ENCODE measurements at regions not wholly inside any gene's neighbourhood (a gene's known extent, or its start where the extent isn't known, plus 50 kb on each side); places are given as distances from the start of the nearest gene placed in this dataset.

DNA sequence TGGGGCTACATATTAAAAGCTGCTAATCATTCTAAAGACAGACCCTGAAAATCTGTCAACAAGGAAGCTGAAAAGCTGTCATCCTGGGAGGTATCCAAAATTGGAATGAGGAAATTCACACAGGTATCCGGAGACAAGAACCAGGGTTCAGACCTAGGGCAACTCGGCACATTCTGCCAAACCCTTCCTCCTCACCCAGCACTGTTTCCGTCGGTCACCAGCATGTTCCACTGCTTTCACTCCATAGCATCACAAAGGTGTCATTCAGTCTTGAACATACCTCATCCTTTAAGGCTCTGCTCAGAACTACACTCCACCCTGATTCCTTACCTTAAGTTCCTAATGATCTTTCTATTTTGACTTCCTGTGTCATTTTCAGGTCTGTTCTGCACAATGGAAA, 153.1 kb upstream of the RASA1 start:
- no peak for DNase-seq (ENCODE audit: low read depth, low spot score)
- no peaks in the 10 kb centered on the region for H3K4me1 ChIP-seq (ENCODE audit: insufficient read depth, insufficient read length)
- no peak overlapping the region for H3K9ac ChIP-seq (ENCODE audit: insufficient read length, low read depth)
- no peaks in the 10 kb centered on the region for H3K27me3 ChIP-seq (ENCODE audit: insufficient read depth, insufficient read length)
- H3K36me3 ChIP-seq (ENCODE audit: insufficient read depth, insufficient read length, low read length), result no peaks in the 10 kb centered on the region
- no peaks in the 10 kb centered on the region for H3K9me3 ChIP-seq (ENCODE audit: insufficient read depth, low read length)
- TF ChIP-seq YY1 (IDR thresholded peaks at IDR 0.05; ENCODE audit: insufficient read depth, insufficient read length), result no peak
- no peak for TF ChIP-seq ZNF274 (IDR thresholded peaks at IDR 0.05; ENCODE audit: low read depth, low read length)
- no peak for TF ChIP-seq SUZ12 (IDR thresholded peaks at IDR 0.05; ENCODE audit: extremely low read depth, insufficient read depth, insufficient read length)
- H3K4me3 ChIP-seq (ENCODE audit: insufficient read length, low read depth), result no peak overlapping the region

DNA sequence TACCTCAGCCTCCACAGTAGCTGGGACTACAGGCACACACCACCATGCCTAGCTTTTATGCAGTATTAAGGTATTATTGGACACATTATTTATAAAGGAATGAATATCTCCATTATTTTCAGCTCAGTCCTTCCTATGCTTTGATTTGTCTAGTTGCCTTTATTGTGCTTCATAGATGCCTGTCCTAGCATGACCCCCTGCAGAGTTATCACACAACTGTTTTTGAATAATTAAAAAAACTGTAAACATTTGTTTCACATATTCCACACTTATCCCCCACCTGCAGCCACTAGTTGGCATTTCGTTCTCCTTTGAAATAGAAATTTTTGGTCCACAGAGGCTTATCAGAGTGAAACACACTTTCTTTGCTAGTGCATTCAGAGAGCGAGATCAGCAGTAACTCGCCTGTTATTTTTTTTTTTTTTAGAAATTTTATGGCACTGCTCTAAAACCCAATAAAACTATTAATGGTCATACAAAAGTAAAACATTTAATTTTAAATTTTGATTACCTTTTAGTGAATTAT, 151.8 kb upstream of the RASA1 start:
- TF ChIP-seq SUZ12 (IDR thresholded peaks at IDR 0.05; ENCODE audit: extremely low read depth, insufficient read depth, insufficient read length) (no peak), YY1 (IDR thresholded peaks at IDR 0.05; ENCODE audit: insufficient read depth, insufficient read length) (no peak), ZNF274 (IDR thresholded peaks at IDR 0.05; ENCODE audit: low read depth, low read length) (no peak)
- H3K9me3 ChIP-seq (ENCODE audit: insufficient read depth, low read length), result no peaks in the 10 kb centered on the region
- H3K27me3 ChIP-seq (ENCODE audit: insufficient read depth, insufficient read length), result no peaks in the 10 kb centered on the region
- no peak for DNase-seq (ENCODE audit: low read depth, low spot score)
- no peak overlapping the region for H3K4me3 ChIP-seq (ENCODE audit: insufficient read length, low read depth)
- H3K4me1 ChIP-seq (ENCODE audit: insufficient read depth, insufficient read length), result no peaks in the 10 kb centered on the region
- H3K9ac ChIP-seq (ENCODE audit: insufficient read length, low read depth), result no peak overlapping the region
- H3K36me3 ChIP-seq (ENCODE audit: insufficient read depth, insufficient read length, low read length), result no peaks in the 10 kb centered on the region

- Histone ChIP-seq H3K36me3 (ENCODE audit: insufficient read depth, insufficient read length, low read length) (no peaks in the 10 kb centered on the region), H3K4me1 (ENCODE audit: insufficient read depth, insufficient read length) (no peaks in the 10 kb centered on the region), H3K9me3 (ENCODE audit: insufficient read depth, low read length) (no peaks in the 10 kb centered on the region), H3K27me3 (ENCODE audit: insufficient read depth, insufficient read length) (no peaks in the 10 kb centered on the region), H3K9ac (ENCODE audit: insufficient read length, low read depth) (no peak overlapping the region), H3K4me3 (ENCODE audit: insufficient read length, low read depth) (no peak overlapping the region)
- DNase-seq (ENCODE audit: low read depth, low spot score), result no peak
- no peak for TF ChIP-seq YY1 (IDR thresholded peaks at IDR 0.05; ENCODE audit: insufficient read depth, insufficient read length)
Measured at GRCh38 chr5:87116825-87117512, 150.7 kb upstream of the RASA1 start.

- Histone ChIP-seq H3K4me3 (ENCODE audit: insufficient read length, low read depth) (no peak overlapping the region), H3K9ac (ENCODE audit: insufficient read length, low read depth) (no peak overlapping the region), H3K27me3 (ENCODE audit: insufficient read depth, insufficient read length) (no peaks in the 10 kb centered on the region), H3K4me1 (ENCODE audit: insufficient read depth, insufficient read length) (no peaks in the 10 kb centered on the region), H3K9me3 (ENCODE audit: insufficient read depth, low read length) (no peaks in the 10 kb centered on the region), H3K36me3 (ENCODE audit: insufficient read depth, insufficient read length, low read length) (no peaks in the 10 kb centered on the region)
- DNase-seq (ENCODE audit: low read depth, low spot score), result no peak
- TF ChIP-seq ZNF274 (IDR thresholded peaks at IDR 0.05; ENCODE audit: low read depth, low read length) (no peak), YY1 (IDR thresholded peaks at IDR 0.05; ENCODE audit: insufficient read depth, insufficient read length) (no peak), SUZ12 (IDR thresholded peaks at IDR 0.05; ENCODE audit: extremely low read depth, insufficient read depth, insufficient read length) (no peak)
Measured at GRCh38 chr5:87119588-87119987, 148.1 kb upstream of the RASA1 start.

DNA sequence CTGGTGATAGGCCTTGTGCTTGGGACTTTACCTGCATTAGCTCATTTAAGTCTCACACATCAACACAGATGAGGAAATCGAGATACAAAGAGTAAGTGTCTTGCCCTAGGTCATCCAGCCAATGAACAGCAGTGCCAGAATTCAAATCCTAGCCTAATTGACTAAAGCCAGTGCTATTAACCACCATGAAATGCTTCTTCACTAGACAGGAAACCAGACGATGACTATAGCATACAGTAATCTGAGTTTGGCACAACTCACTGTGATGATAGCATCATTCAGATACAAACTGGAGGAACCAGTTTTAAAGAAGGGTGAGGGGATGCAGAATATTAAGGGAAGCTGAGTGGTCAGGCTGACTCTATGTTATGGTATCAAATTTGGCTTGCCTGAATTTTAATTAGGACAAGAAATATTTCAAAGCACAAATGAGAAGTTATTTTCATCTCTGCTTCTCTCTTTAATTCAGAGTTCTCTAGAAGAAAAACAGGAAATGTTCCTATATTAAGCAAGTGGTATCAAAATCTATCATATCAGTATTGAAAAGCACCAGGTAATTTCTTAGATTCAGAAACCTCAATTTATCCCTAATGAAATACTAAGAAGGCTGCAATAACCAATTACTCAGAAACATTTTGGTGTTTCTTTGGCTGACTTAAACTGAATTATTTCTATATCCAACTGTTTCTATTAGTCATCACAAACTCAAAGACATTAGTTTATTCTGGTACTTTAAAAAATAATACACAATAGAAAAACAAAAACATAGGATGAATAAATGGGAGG, 147.0 kb upstream of the RASA1 start:
- Histone ChIP-seq H3K4me3 (ENCODE audit: insufficient read length, low read depth) (no peak overlapping the region), H3K36me3 (ENCODE audit: insufficient read depth, insufficient read length, low read length) (no peaks in the 10 kb centered on the region), H3K27me3 (ENCODE audit: insufficient read depth, insufficient read length) (no peaks in the 10 kb centered on the region), H3K9ac (ENCODE audit: insufficient read length, low read depth) (no peak overlapping the region), H3K4me1 (ENCODE audit: insufficient read depth, insufficient read length) (no peaks in the 10 kb centered on the region), H3K9me3 (ENCODE audit: insufficient read depth, low read length) (no peaks in the 10 kb centered on the region)
- TF ChIP-seq SUZ12 (IDR thresholded peaks at IDR 0.05; ENCODE audit: extremely low read depth, insufficient read depth, insufficient read length), result no peak
- TF ChIP-seq YY1 (IDR thresholded peaks at IDR 0.05; ENCODE audit: insufficient read depth, insufficient read length), result no peak
- TF ChIP-seq ZNF274 (IDR thresholded peaks at IDR 0.05; ENCODE audit: low read depth, low read length), result no peak
- no peak for DNase-seq (ENCODE audit: low read depth, low spot score)

DNA sequence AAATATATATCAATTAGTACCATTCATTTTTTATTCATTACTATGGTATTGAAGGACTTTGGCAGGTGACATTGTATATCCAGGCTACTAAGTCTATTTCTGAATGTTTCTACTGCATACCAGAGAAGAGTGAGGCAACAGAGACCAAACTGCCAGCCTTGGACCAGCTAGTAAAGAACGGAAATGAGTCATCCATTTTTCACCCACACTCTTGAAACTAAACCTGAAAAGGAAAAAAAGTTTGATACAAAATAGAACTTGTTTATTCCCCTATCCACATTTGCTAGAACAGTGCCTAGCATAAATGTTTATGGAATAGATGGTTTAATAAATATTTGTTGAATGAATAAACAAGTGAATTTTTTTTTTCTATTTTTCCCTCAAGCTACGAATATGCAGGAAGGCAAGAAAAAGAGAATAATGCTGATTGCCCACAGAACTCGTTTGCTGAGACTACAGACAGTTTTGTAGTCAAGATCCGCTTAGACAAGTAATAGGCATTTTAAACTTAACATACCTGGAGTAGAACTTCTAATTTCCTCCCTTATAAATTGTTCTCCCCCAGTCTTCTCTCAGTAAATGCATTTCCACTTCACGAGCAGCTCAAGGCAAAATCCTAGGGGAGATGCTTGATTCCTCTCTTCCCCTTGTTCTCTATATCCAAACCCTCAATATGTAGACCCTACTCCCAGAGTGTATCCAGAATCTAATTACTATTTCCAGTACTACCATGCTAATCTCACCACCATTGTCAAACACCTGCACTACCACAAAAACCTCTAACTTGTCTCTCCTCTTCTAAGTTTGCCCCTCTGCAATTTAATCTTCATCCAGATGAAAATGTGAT, 146.2 kb upstream of the RASA1 start:
- Histone ChIP-seq H3K9ac (ENCODE audit: insufficient read length, low read depth) (no peak overlapping the region), H3K27me3 (ENCODE audit: insufficient read depth, insufficient read length) (no peaks in the 10 kb centered on the region), H3K4me3 (ENCODE audit: insufficient read length, low read depth) (no peak overlapping the region), H3K4me1 (ENCODE audit: insufficient read depth, insufficient read length) (no peaks in the 10 kb centered on the region), H3K9me3 (ENCODE audit: insufficient read depth, low read length) (no peaks in the 10 kb centered on the region), H3K36me3 (ENCODE audit: insufficient read depth, insufficient read length, low read length) (no peaks in the 10 kb centered on the region)
- DNase-seq (ENCODE audit: low read depth, low spot score), result no peak
- TF ChIP-seq ZNF274 (IDR thresholded peaks at IDR 0.05; ENCODE audit: low read depth, low read length), result no peak
- TF ChIP-seq SUZ12 (IDR thresholded peaks at IDR 0.05; ENCODE audit: extremely low read depth, insufficient read depth, insufficient read length), result no peak
- TF ChIP-seq YY1 (IDR thresholded peaks at IDR 0.05; ENCODE audit: insufficient read depth, insufficient read length), result no peak

Measured in NT2/D1 (cell line).